ENCODE measurements at regions not wholly inside any gene's neighbourhood (a gene's known extent, or its start where the extent isn't known, plus 50 kb on each side); places are given as distances from the start of the nearest gene placed in this dataset.

- TF ChIP-seq PKNOX1 (IDR thresholded peaks at IDR 0.05), result peak; percentile 72; the same call in 1 of the 2 replicates
- no peak for TF ChIP-seq NR2C2 (CRISPR knock-in tag; IDR thresholded peaks at IDR 0.05)
- TF ChIP-seq NR2C2 (tag; IDR thresholded peaks at IDR 0.05), result peak; percentile 45; the same call in 1 of the 2 replicates
- TF ChIP-seq FOXJ3 (CRISPR knock-in tag; IDR thresholded peaks at IDR 0.05), result no peak
- TF ChIP-seq, protein P1, sequence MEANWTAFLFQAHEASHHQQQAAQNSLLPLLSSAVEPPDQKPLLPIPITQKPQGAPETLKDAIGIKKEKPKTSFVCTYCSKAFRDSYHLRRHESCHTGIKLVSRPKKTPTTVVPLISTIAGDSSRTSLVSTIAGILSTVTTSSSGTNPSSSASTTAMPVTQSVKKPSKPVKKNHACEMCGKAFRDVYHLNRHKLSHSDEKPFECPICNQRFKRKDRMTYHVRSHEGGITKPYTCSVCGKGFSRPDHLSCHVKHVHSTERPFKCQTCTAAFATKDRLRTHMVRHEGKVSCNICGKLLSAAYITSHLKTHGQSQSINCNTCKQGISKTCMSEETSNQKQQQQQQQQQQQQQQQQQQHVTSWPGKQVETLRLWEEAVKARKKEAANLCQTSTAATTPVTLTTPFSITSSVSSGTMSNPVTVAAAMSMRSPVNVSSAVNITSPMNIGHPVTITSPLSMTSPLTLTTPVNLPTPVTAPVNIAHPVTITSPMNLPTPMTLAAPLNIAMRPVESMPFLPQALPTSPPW (CRISPR knock-in tag; IDR thresholded peaks at IDR 0.05), result 0 out of 2 replicates have a peak, but pooled peaks have one; percentile 9
- peak; percentile 46; the same call in 1 of the 2 replicates for TF ChIP-seq ZBTB17 (CRISPR knock-in tag; IDR thresholded peaks at IDR 0.05)
- TF ChIP-seq RAD21 (CRISPR knock-in tag; conservative IDR thresholded peaks at IDR 0.05 in 1 of 2, IDR thresholded peaks at IDR 0.05 in 1 of 2), result peak; percentile 20 to 33; a peak in 2 of 4 replicates
- TF ChIP-seq CEBPG (CRISPR knock-in tag; IDR thresholded peaks at IDR 0.05), result peak; percentile 81
- TF ChIP-seq CEBPG (tag; conservative IDR thresholded peaks at IDR 0.05 in 1 of 2, IDR thresholded peaks at IDR 0.05 in 1 of 2), result peak; percentile 94 to 98
- peak; percentile 99 for TF ChIP-seq ATF4 (CRISPR knock-in tag; IDR thresholded peaks at IDR 0.05)
- no peak for TF ChIP-seq FOXJ2 (tag; IDR thresholded peaks at IDR 0.05)
- TF ChIP-seq, protein P2, sequence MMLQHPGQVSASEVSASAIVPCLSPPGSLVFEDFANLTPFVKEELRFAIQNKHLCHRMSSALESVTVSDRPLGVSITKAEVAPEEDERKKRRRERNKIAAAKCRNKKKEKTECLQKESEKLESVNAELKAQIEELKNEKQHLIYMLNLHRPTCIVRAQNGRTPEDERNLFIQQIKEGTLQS (IDR thresholded peaks at IDR 0.05), result peak; percentile 68; the same call in 1 of the 2 replicates
- TF ChIP-seq, protein P2 (CRISPR knock-in tag; conservative IDR thresholded peaks at IDR 0.05), result no peak
These were observed 230.5 kb upstream of the TMEM229A start (continued) for GRCh38 chr7:124263232-124263827.

Data from K562 (cell line).